HK-2 (cell line): ENCODE measurements at regions not wholly inside any gene's neighbourhood (a gene's known extent, or its start where the extent isn't known, plus 50 kb on each side); places are given as distances from the start of the nearest gene placed in this dataset.
"Not testable (repeated sequence)": the region's sequence is repeated elsewhere in the genome, so short reads cannot be mapped to it uniquely, and the experiment has no call there.

ENCODE experiments used
- DNase-seq: peaks from one replicate; pipeline ENCODE4 v3.0.0-alpha.2; 2018; ENCODE audit not compliant: unreplicated experiment

DNA sequence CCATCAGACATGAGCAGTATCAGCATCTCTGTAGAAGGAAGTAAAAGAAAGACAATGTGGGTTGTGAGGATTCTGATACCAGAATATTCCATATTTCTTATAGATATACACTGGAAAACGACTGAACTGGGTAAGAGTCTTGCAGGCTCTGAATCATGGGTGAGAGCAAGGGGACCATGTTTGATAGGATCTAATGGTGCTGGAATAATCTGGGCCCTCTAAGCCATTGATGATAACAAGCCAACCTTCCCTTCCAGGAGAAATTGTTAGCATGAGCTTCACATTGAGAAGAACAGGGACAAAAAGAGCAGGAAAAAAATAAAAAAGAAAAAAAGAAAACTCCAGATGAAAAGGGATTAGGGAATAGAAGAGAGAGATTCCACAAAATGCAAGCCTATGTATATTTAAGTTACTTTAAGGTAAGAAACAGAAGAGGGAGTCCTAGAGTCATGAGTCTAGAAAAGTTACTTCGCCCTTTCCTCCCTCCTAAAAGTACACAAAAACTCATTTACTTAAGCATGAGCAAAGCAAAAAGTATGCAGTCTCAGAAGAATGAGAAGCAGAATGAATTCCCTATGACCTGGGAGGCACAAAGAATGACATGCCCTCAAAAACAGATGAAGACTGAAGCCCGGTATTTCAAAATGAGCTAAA, 181.9 kb downstream of the TMEM26 start:
- no peak for DNase-seq

DNA sequence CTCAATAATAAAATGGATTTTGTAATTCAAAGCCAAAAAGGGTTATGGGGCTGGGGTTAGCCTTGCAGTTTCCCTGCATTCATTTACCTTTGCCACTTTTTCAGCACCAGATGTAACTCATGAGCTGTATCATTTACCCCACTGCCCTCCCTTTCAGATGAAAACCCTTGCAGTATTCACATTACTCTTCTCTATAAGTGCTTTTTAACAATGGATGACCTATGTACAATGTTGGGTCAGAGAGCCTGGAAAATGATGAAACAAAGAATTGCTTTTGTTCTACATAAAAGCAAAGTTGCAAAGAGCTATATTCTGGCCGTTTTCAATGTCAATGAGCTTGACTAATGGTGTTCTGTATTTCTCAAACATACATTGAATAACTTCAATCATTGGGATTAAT, 189.7 kb downstream of the TMEM26 start:
- no peak for DNase-seq

DNA sequence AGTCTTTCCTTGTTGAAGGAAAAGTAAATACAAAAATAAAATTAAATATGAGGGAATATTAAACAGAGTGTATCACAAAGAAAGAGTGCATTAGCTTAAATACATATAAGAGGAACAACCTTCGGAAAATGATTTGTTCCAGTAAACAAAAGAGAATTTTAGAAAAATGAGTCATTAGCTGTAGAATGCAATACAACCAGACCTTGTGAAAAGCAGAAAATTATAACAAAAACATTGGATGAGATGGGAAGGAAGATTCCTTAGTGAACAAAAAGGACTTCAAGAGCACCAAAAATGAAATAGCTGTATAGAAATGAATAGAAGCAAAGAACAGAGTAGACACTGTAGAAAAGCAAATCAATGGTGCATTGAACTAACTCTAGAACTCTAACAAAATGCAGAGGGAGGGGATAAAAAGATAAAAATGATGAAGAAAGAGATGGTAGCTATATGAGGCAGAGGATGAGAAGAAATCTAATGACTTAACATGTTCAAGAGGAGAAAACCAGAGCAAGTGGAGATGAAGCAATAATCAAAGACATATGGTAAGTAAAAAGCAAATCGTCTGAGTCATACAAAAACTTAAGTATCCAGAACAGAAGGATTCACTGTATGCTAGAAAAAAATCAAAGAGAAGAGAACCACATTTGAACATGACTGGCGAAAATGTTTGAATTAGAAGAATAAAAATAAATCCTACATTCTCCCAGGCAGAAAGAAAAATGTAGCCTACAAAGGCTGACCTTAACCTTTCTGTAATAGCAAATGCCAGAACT, 190.5 kb downstream of the TMEM26 start:
- DNase-seq, result no peak

DNA sequence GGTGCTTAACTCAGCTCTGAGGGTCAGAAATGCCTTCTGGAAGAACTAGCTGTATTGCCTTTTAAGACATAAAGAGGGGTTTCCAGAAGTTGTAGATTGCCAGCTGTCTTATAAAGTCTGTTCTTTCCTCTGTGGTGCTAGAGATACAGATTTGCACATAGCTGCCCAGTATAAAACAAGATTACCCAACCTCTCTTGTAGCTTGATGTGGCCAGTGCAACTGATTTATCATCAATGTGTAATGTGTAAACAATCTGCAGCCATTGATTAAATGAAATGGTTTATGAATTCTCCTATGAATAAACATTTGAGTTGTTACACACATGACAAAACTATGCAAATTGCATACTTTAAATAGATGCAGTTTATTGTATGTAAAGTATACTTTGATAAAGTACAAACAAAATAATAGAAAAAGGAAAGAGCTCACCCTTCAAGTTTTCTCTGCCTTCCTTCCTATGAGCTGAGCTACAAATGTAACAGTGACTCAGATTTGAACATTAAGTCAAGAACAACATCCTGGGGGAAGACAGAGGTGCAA, 195.2 kb downstream of the TMEM26 start:
- no peak for DNase-seq

GRCh38 chr10:61257136-61257535, 196.0 kb downstream of the TMEM26 start:
- DNase-seq, result no peak

GRCh38 chr10:61252326-61252725, 200.9 kb downstream of the TMEM26 start:
- DNase-seq, result not testable (repeated sequence)

DNA sequence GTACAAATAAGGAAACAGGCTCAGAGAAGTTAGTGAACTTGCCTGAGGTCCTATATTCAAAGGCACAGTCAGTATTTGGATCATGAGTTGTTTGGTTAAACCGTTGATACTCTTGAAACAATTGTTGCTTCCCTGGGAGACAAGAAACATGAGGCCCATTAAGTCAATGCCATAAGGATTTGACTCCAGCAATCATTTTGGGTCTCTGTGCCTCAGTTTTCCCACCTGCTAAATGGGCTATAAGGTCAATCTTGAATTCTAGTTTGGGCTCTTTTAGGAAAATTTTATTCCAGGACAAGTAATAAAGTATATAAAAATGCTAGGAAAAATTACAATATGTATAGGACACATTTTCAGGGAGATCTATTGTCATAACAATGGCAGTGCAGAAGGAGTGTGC, 202.1 kb downstream of the TMEM26 start:
- no peak for DNase-seq

- DNase-seq, result no peak
These were observed 203.1 kb downstream of the TMEM26 start for GRCh38 chr10:61250131-61250530.

DNA sequence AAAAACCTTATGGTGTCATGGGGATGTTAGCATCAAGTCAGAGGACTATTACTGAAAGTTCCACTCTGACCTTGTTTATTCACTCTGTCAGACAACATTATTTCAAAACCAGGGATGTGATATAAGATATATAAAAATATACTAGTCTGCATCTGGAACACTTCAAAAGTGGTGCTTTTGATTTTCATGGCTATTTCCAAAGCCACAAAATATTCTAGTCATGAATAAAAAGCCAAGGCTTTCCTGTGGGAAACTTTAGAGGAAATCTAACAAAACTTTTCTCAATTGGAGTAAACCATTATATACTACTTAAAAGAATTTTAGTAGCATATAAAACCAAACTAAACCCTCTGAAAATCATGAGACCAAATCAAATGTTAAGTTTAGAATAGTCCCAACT, 205.2 kb downstream of the TMEM26 start:
- no peak for DNase-seq

DNA sequence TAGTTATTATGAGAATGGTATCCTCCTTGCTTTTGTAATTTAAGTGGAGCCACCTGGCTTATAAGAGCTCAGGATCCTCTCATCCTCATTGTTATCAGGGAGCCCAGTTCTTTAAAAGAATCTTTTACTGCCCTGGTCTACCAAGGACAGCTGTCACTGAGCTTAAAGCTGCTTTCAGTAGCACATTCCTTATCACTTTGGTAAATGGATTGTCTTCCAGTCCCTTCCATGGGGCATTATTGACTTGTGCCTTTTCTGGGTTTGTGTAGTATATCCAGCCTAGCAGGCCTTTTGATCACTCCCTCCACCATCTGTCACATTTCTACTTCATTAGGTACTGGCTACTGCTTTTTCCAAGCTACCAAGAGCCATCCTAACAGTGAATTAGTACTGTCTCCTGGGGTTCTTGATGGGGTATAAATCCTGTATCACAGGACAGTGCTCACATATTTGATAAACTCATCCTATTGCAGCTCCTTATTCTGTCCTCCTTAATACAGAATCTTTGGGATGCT, 208.9 kb downstream of the TMEM26 start:
- no peak for DNase-seq

GRCh38 chr10:61232780-61233179, 220.4 kb downstream of the TMEM26 start:
- DNase-seq, result no peak

GRCh38 chr10:61225939-61226338, 227.2 kb downstream of the TMEM26 start:
- DNase-seq, result no peak

GRCh38 chr10:61223576-61223975, 229.6 kb downstream of the TMEM26 start:
- DNase-seq, result no peak

DNA sequence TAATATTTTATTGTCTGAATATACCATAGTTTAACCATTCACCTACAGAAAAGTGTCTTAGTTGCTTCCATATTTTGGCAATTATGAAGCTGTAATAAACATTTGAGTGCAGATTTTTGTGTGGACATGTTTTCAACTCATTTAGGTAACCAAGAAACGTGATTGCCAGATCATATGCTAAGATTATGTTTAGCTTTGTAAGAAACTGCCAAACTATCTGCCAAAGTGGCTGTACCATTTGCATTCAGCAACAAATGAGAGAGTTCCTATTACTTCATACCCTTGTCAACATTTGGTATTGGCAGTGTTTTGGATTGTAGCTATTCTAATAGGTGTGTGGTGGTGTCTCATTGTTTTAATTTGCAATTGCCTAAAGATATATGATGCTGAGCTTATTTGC, 233.5 kb downstream of the TMEM26 start:
- no peak for DNase-seq

GRCh38 chr10:61217851-61218565, 235.2 kb downstream of the TMEM26 start:
- no peak for DNase-seq

DNA sequence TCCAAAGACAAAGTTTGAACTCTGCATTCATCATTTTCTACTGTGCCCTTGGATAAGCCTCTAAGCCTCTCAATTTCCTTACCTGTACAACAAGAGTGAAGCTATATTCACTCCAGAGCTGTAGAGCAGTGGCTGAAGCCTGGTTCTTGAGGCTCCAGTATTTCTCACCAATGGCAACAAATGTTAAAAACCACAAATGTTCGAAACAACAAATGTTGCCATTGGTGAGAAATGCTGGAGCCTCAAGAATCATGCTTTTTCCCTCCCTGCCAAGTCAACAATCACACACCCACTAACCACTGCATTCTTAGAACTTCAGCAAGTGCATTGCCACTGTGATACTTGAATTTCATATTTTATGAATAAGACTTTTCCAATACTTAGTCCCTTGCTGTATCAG, 237.9 kb downstream of the TMEM26 start:
- no peak for DNase-seq

- DNase-seq, result no peak
These were observed 241.7 kb downstream of the TMEM26 start for GRCh38 chr10:61211468-61211867.

DNA sequence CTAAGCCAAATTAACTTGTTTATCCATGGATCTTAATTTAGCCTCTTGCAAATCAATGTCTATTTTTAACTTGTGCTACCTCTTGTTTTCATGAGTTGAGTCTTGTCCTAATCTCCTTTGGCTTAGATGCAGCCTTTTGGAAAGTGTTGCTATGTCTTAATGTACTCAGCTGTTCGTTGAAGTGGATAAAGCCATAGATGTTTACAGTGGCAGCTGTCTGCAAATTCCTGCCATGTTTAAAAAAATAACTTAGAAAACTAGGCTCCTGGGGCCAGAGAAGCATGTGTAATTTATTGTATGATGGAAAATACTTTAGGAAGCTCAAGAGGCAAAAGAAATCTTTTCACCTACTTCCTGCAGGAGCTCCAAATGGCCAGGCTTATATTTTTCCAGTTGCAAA, 253.1 kb upstream of the RHOBTB1 start:
- no peak for DNase-seq

DNA sequence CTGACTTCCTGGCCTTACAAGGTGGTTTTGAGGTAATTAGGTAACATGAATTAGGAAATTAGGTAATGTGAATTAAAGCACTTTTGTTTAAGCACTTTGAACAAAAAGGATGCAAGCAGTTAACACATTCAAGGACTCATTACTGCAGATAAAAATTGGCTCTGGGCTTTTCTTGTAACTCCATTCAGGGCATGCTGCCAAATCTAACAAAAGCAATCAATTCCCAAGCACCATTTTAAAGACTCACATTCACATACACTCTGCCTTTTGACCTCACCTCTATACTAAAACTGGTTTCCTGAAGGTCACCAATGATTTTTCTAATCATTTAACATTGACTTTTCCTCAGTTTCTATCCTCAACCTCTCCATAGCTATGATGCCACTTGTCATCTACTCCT, 251.2 kb upstream of the RHOBTB1 start:
- DNase-seq, result no peak

- not testable (repeated sequence) for DNase-seq
These were observed 248.6 kb upstream of the RHOBTB1 start for GRCh38 chr10:61192589-61192988.

- DNase-seq, result no peak
These were observed 248.1 kb upstream of the RHOBTB1 start for GRCh38 chr10:61192042-61192441.

GRCh38 chr10:61189912-61190311, 245.9 kb upstream of the RHOBTB1 start:
- DNase-seq, result no peak
